ENCODE measurements at regions not wholly inside any gene's neighbourhood (a gene's known extent, or its start where the extent isn't known, plus 50 kb on each side); places are given as distances from the start of the nearest gene placed in this dataset.
A peak's percentile ranks its signal among the peaks of the same experiment; 100 is the strongest.

DNA sequence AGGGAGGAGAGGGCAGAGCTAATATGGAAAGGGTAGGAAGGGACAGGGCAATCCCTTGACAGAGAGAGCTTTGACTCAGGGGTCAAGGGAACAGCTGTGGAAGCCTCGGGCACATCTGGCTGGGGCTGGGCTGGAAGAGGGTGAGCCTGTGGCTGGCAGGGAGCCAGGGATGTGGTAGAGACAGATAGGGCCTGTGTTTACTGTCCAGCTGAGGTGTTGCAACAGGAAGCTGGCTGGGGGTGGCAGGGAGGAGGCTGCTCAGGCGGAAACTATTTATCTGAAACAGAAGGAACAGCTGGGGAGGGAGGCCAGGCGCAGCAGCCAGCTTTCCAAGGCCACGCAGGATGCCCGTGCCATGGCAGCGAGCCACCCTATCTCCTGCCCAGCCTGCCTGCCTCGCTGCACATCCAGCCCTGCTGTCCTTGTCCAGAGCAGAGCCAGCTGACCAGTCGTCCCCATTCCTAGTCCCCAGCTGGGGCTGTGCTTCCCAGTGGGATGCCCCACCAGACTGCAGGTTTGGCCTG, 264.7 kb downstream of the CYP26B1 start (continued):
- no peak for TF ChIP-seq GABPA (IDR thresholded peaks at IDR 0.05; ENCODE audit: low read depth)
- TF ChIP-seq, protein P1, sequence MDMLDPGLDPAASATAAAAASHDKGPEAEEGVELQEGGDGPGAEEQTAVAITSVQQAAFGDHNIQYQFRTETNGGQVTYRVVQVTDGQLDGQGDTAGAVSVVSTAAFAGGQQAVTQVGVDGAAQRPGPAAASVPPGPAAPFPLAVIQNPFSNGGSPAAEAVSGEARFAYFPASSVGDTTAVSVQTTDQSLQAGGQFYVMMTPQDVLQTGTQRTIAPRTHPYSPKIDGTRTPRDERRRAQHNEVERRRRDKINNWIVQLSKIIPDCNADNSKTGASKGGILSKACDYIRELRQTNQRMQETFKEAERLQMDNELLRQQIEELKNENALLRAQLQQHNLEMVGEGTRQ (IDR thresholded peaks at IDR 0.05; ENCODE audit: borderline replicate concordance, low read depth, low read length) = no peak
- TF ChIP-seq, protein P2, sequence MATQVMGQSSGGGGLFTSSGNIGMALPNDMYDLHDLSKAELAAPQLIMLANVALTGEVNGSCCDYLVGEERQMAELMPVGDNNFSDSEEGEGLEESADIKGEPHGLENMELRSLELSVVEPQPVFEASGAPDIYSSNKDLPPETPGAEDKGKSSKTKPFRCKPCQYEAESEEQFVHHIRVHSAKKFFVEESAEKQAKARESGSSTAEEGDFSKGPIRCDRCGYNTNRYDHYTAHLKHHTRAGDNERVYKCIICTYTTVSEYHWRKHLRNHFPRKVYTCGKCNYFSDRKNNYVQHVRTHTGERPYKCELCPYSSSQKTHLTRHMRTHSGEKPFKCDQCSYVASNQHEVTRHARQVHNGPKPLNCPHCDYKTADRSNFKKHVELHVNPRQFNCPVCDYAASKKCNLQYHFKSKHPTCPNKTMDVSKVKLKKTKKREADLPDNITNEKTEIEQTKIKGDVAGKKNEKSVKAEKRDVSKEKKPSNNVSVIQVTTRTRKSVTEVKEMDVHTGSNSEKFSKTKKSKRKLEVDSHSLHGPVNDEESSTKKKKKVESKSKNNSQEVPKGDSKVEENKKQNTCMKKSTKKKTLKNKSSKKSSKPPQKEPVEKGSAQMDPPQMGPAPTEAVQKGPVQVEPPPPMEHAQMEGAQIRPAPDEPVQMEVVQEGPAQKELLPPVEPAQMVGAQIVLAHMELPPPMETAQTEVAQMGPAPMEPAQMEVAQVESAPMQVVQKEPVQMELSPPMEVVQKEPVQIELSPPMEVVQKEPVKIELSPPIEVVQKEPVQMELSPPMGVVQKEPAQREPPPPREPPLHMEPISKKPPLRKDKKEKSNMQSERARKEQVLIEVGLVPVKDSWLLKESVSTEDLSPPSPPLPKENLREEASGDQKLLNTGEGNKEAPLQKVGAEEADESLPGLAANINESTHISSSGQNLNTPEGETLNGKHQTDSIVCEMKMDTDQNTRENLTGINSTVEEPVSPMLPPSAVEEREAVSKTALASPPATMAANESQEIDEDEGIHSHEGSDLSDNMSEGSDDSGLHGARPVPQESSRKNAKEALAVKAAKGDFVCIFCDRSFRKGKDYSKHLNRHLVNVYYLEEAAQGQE (IDR thresholded peaks at IDR 0.05; ENCODE audit: low read depth, low read length) = no peak
- peak; percentile 94 for TF ChIP-seq RCOR1 (IDR thresholded peaks at IDR 0.05; ENCODE audit: low read length)

- Histone ChIP-seq H3K9ac (no peak overlapping the region), H4K20me1 (ENCODE audit: insufficient read depth) (no peaks in the 10 kb centered on the region), H3K4me1 (ENCODE audit: control insufficient read depth in 1 of 2, insufficient read depth in 2 of 2, low read depth in 1 of 2, low read length in 1 of 2) (peaks cover 35% of the 10 kb centered on the region in 2 experiments), H3K36me3 (replicated peaks in 1 of 2; ENCODE audit: control insufficient read depth in 1 of 2, insufficient read depth in 2 of 2, low read length in 1 of 2) (no peaks in the 10 kb centered on the region), H3K9me2 (no peaks in the 10 kb centered on the region), H3K27me3 (ENCODE audit: insufficient read depth) (no peaks in the 10 kb centered on the region), H2AFZ (ENCODE audit: low read depth) (no peak overlapping the region), H3F3A (replicated peaks; ENCODE audit: insufficient read depth) (no peaks in the 10 kb centered on the region), H3K27ac (ENCODE audit: low read depth in 2 of 2, low read length in 1 of 2) (peak overlapping the region in 1 of 2 experiments; percentile 60; a peak in 1 of 4 replicates), H3K79me2 (ENCODE audit: insufficient read depth) (no peaks in the 10 kb centered on the region), H3K4me2 (peak overlapping the region; percentile 16; the same call in 1 of the 2 replicates), H3K9me3 (no peaks in the 10 kb centered on the region), H3K4me3 (ENCODE audit: low read depth in 2 of 2, low read length in 1 of 2) (no peak overlapping the region)
- no peak for TF ChIP-seq RXRA (IDR thresholded peaks at IDR 0.05; ENCODE audit: borderline replicate concordance, low read depth)
- TF ChIP-seq SMC3 (IDR thresholded peaks at IDR 0.05; ENCODE audit: low read depth, low read length) = no peak
- no peak for TF ChIP-seq EZH2phosphoT487 (IDR thresholded peaks at IDR 0.05; ENCODE audit: borderline replicate concordance, low read depth)
- WGBS (ENCODE audit: low lambda C conversion rate) = 48% methylated on average over 8 of the region's 8 CpGs
- ChIA-PET CTCF (interaction anchor here (1.0 to 1.7 kb wide), 3 partner anchors 41 to 336 kb away, joined by 3 to 8 read pairs (median 4); no protein-coding TSS in a partner anchor), POLR2A (no interaction called here)
- DNase-seq = no peak
Observed at GRCh38 chr2:71882236-71882946, 265.3 kb downstream of the CYP26B1 start.

All from SK-N-SH (cell line).